ENCODE measurements at regions not wholly inside any gene's neighbourhood (a gene's known extent, or its start where the extent isn't known, plus 50 kb on each side); places are given as distances from the start of the nearest gene placed in this dataset.

- H3K4me3 ChIP-seq (ENCODE audit: low read depth, low read length), result no peak overlapping the region
- no peak for DNase-seq (ENCODE audit: low read depth)
- no peak for TF ChIP-seq CTCF (IDR thresholded peaks at IDR 0.05; ENCODE audit: low read depth, low read length, missing control alignments)
Observed at GRCh38 chr16:79328402-79329165, 272.0 kb downstream of the MAF start.

GRCh38 chr16:79327836-79328235, 272.7 kb downstream of the MAF start:
- TF ChIP-seq CTCF (IDR thresholded peaks at IDR 0.05; ENCODE audit: low read depth, low read length, missing control alignments), result no peak
- H3K4me3 ChIP-seq (ENCODE audit: low read depth, low read length), result no peak overlapping the region
- no peak for DNase-seq (ENCODE audit: low read depth)

- TF ChIP-seq CTCF (IDR thresholded peaks at IDR 0.05; ENCODE audit: low read depth, low read length, missing control alignments), result no peak
- no peak for DNase-seq (ENCODE audit: low read depth)
- no peak overlapping the region for H3K4me3 ChIP-seq (ENCODE audit: low read depth, low read length)
Observed at GRCh38 chr16:79326549-79326948, 274.0 kb downstream of the MAF start.

GRCh38 chr16:79325226-79325945, 275.2 kb downstream of the MAF start:
- no peak for TF ChIP-seq CTCF (IDR thresholded peaks at IDR 0.05; ENCODE audit: low read depth, low read length, missing control alignments)
- H3K4me3 ChIP-seq (ENCODE audit: low read depth, low read length), result no peak overlapping the region
- no peak for DNase-seq (ENCODE audit: low read depth)

- no peak overlapping the region for H3K4me3 ChIP-seq (ENCODE audit: low read depth, low read length)
- TF ChIP-seq CTCF (IDR thresholded peaks at IDR 0.05; ENCODE audit: low read depth, low read length, missing control alignments), result no peak
- no peak for DNase-seq (ENCODE audit: low read depth)
Observed at GRCh38 chr16:79320956-79321355, 279.6 kb downstream of the MAF start.

- DNase-seq (ENCODE audit: low read depth), result no peak
- no peak overlapping the region for H3K4me3 ChIP-seq (ENCODE audit: low read depth, low read length)
- no peak for TF ChIP-seq CTCF (IDR thresholded peaks at IDR 0.05; ENCODE audit: low read depth, low read length, missing control alignments)
Observed at GRCh38 chr16:79318143-79318899, 282.2 kb downstream of the MAF start.

Data from GM12864 (cell line).